HCT116 (cell line): ENCODE measurements at regions not wholly inside any gene's neighbourhood (a gene's known extent, or its start where the extent isn't known, plus 50 kb on each side); places are given as distances from the start of the nearest gene placed in this dataset.

Experiments used
- ATAC-seq: fragments of 200-7000 bp; cut with Tn5 transposase; 2 replicates; pipeline ENCODE4 v1.9.1; 2020; ENCODE audit warnings: mild to moderate bottlenecking, moderate library complexity
- BruUV-seq: library from RNA; stranded (reverse); fragments of 400-500 nt; replicated peaks from 2 replicates; lab custom pipeline; 2021; lab: Mats Ljungman, UMichigan
- CTCF ChIA-PET: fragments of 300-600 bp; sonication (Branson Sonifier 250); formaldehyde crosslinking; loops from one replicate; lab custom pipeline; 2021; ENCODE audit warnings: antibody characterized with exemption; lab: Charles Lee
- POLR2A ChIA-PET: fragments of 300-600, 350-600 bp; sonication (Branson Sonifier 250); formaldehyde crosslinking; loops from one replicate; lab custom pipeline; 2021; ENCODE audit warnings: antibody characterized with exemption; lab: Charles Lee
- RAD21 ChIA-PET, 2 experiments: fragments of 300-600 bp; sonication (Branson Sonifier 250); formaldehyde crosslinking; loops; one replicate each; lab custom pipeline; 2023; ENCODE audit warnings: low total read pairs in 2 of 2; ENCODE audit not compliant: uncharacterized antibody in 2 of 2, unreplicated experiment in 2 of 2, low non-redundant PET in 1 of 2; lab: Charles Lee
- DNase-seq: peaks from one replicate; pipeline ENCODE4 v3.0.0-alpha.2; 2010; ENCODE audit warnings: low read depth, low spot score
- H2AFZ ChIP-seq: fragments of 200-600 bp; shearing (Covaris generic), sonication (generic); 2 replicates; pipeline ENCODE4 v1.6.1; 2017; ENCODE audit warnings: low read depth, mixed run types, mixed read lengths, antibody characterized with exemption, low read length; ENCODE audit not compliant: poor library complexity, severe bottlenecking
- H3K27ac ChIP-seq: 2 replicates; pipeline ENCODE4 v1.5.1; 2012; ENCODE audit warnings: low read depth, low read length
- H3K27me3 ChIP-seq: fragments of 200-600 bp; sonication (generic); 2 replicates; pipeline ENCODE4 v1.6.1; 2016; ENCODE audit warnings: mixed run types, low read length, mixed read lengths; ENCODE audit not compliant: insufficient read depth
- H3K36me3 ChIP-seq, 2 experiments: fragments of 200-500 bp in 1 of 2; fragments of 200-600 bp in 1 of 2; sonication (Bioruptor generic) in 1 of 2; sonication (generic) in 1 of 2; 2 replicates each; pipeline versions ENCODE4 v1.5.1 to v1.6.1; 2014 to 2016; ENCODE audit warnings: low read length in 2 of 2, inconsistent platforms in 1 of 2, mixed read lengths in 1 of 2, mixed run types in 1 of 2; ENCODE audit not compliant: insufficient read depth in 2 of 2, control insufficient read depth in 1 of 2
- H3K4me1 ChIP-seq, 2 experiments: fragments of 200-600 bp in 1 of 2; sonication (generic) in 1 of 2; 2 replicates each; pipeline versions ENCODE4 v1.5.1 to v1.6.1; 2012 to 2017; ENCODE audit warnings: low read length in 2 of 2, inconsistent platforms in 1 of 2, mild to moderate bottlenecking in 1 of 2, mixed read lengths in 1 of 2, mixed run types in 1 of 2, moderate library complexity in 1 of 2; ENCODE audit not compliant: insufficient read depth in 2 of 2, control insufficient read depth in 1 of 2
- H3K4me2 ChIP-seq: fragments of 200-600 bp; sonication (generic); 2 replicates; pipeline ENCODE4 v1.6.1; 2017; ENCODE audit warnings: mixed run types, low read length, mixed read lengths
- H3K4me3 ChIP-seq, 2 experiments: fragments of 200-600 bp in 1 of 2; sonication (generic) in 1 of 2; replicated peaks in 1 of 2; 2 replicates each; pipeline ENCODE4 v1.5.1; 2011 to 2016; ENCODE audit warnings: low read length in 2 of 2, control low read depth in 1 of 2, low read depth in 1 of 2, mild to moderate bottlenecking in 1 of 2, mixed read lengths in 1 of 2, mixed run types in 1 of 2
- H3K79me2 ChIP-seq: fragments of 200-600 bp; sonication (generic); 2 replicates; pipeline ENCODE4 v1.6.1; 2017; ENCODE audit warnings: mild to moderate bottlenecking, mixed run types, low read length, moderate library complexity, mixed read lengths; ENCODE audit not compliant: insufficient read depth
- H3K9ac ChIP-seq: fragments of 200-600 bp; sonication (generic); 2 replicates; pipeline ENCODE4 v1.6.1; 2016; ENCODE audit warnings: low read length, mixed read lengths
- H3K9me2 ChIP-seq: fragments of 200-600 bp; sonication (generic), shearing (Covaris generic); 2 replicates; pipeline ENCODE4 v1.6.1; 2017; ENCODE audit warnings: mixed run types, mild to moderate bottlenecking, moderate library complexity; ENCODE audit not compliant: insufficient read depth
- H3K9me3 ChIP-seq, 2 experiments: fragments of 200-500 bp in 1 of 2; fragments of 200-600 bp in 1 of 2; sonication (Bioruptor generic) in 1 of 2; sonication (generic) in 1 of 2; 2 replicates each; pipeline ENCODE4 v1.6.1; 2014 to 2017; ENCODE audit warnings: low read length in 2 of 2, mixed read lengths in 2 of 2, inconsistent platforms in 1 of 2, low read depth in 1 of 2, mild to moderate bottlenecking in 1 of 2, mixed run types in 1 of 2, moderate library complexity in 1 of 2; ENCODE audit not compliant: control insufficient read depth in 1 of 2, insufficient read depth in 1 of 2
- H4K20me1 ChIP-seq: fragments of 200-600 bp; sonication (generic), shearing (Covaris generic); 2 replicates; pipeline ENCODE4 v1.6.1; 2017; ENCODE audit warnings: mixed run types, mild to moderate bottlenecking, moderate library complexity; ENCODE audit not compliant: insufficient read depth
- CEBPB ChIP-seq: IDR thresholded peaks from 2 replicates; pipeline ENCODE4 v1.6.1; 2012; ENCODE audit warnings: low read depth
- EGR1 ChIP-seq: IDR thresholded peaks from 2 replicates; pipeline ENCODE4 v1.6.1; 2012; ENCODE audit warnings: low read depth
- EZH2 ChIP-seq: fragments of 200-600 bp; sonication (generic); IDR thresholded peaks from 2 replicates; pipeline ENCODE4 v1.6.1; 2017; ENCODE audit warnings: antibody characterized with exemption, mixed run types
- EZH2phosphoT487 ChIP-seq: fragments of 200-600 bp; IDR thresholded peaks from 2 replicates; pipeline ENCODE4 v1.6.1; 2018; ENCODE audit warnings: antibody characterized with exemption, borderline replicate concordance
- FOSL1 ChIP-seq: IDR thresholded peaks from 2 replicates; pipeline ENCODE4 v1.6.1; 2012; ENCODE audit warnings: low read depth
- POLR2A ChIP-seq: IDR thresholded peaks from 2 replicates; pipeline ENCODE4 v1.7.0; 2011; ENCODE audit warnings: borderline replicate concordance; ENCODE audit not compliant: insufficient read depth, insufficient read length; ENCODE audit errors: extremely low read depth
- POLR2AphosphoS5 ChIP-seq: IDR thresholded peaks from 2 replicates; pipeline ENCODE4 v1.6.1; 2011; ENCODE audit warnings: mild to moderate bottlenecking, low read depth, low read length, moderate library complexity
- RAD21 ChIP-seq: IDR thresholded peaks from 2 replicates; pipeline ENCODE4 v1.6.1; 2012; ENCODE audit warnings: low read depth, mild to moderate bottlenecking
- SIN3A ChIP-seq: IDR thresholded peaks from 2 replicates; pipeline ENCODE4 v1.6.1; 2012; ENCODE audit warnings: low read depth
- SP1 ChIP-seq: IDR thresholded peaks from 2 replicates; pipeline ENCODE4 v1.6.1; 2012; ENCODE audit warnings: low read depth
- SRF ChIP-seq: IDR thresholded peaks from 2 replicates; pipeline ENCODE4 v1.6.1; 2012; ENCODE audit warnings: low read depth
- TCF7L2 ChIP-seq: IDR thresholded peaks from 2 replicates; pipeline ENCODE4 v1.7.0; 2011; ENCODE audit warnings: borderline replicate concordance, inconsistent platforms; ENCODE audit not compliant: insufficient read depth, insufficient read length; ENCODE audit errors: extremely low read depth
- YY1 ChIP-seq: IDR thresholded peaks from 2 replicates; pipeline ENCODE4 v1.6.1; 2011; ENCODE audit warnings: low read length, low read depth, moderate library complexity, mild to moderate bottlenecking; ENCODE audit not compliant: insufficient replicate concordance; ENCODE audit errors: extremely low read depth
- ZFX ChIP-seq: fragments of 450-650 bp; IDR thresholded peaks from 2 replicates; pipeline ENCODE4 v1.6.1; 2017
- ZNF274 ChIP-seq: fragments of 200-500 bp; sonication (Bioruptor generic); IDR thresholded peaks from 2 replicates; pipeline ENCODE4 v1.6.1; 2014; ENCODE audit warnings: mild to moderate bottlenecking, low read depth, low read length, inconsistent platforms
- intact Hi-C: fragments of 100-400 bp; cut with micrococcal nuclease; formaldehyde crosslinking; loops from 2 replicates; pipeline ENCODE4 v1.10.0; 2022
- TF ChIP-seq, protein P1 (sequence below): IDR thresholded peaks from 2 replicates; pipeline ENCODE4 v1.6.1; 2012; ENCODE audit warnings: low read depth
- TF ChIP-seq, protein P2 (sequence below): IDR thresholded peaks from 2 replicates; pipeline ENCODE4 v1.6.1; 2011; ENCODE audit warnings: mild to moderate bottlenecking, low read length, moderate library complexity; ENCODE audit not compliant: insufficient replicate concordance; ENCODE audit errors: extremely low read depth
- TF ChIP-seq, protein P3 (sequence below): IDR thresholded peaks from 2 replicates; pipeline ENCODE4 v1.6.1; 2012

DNA sequence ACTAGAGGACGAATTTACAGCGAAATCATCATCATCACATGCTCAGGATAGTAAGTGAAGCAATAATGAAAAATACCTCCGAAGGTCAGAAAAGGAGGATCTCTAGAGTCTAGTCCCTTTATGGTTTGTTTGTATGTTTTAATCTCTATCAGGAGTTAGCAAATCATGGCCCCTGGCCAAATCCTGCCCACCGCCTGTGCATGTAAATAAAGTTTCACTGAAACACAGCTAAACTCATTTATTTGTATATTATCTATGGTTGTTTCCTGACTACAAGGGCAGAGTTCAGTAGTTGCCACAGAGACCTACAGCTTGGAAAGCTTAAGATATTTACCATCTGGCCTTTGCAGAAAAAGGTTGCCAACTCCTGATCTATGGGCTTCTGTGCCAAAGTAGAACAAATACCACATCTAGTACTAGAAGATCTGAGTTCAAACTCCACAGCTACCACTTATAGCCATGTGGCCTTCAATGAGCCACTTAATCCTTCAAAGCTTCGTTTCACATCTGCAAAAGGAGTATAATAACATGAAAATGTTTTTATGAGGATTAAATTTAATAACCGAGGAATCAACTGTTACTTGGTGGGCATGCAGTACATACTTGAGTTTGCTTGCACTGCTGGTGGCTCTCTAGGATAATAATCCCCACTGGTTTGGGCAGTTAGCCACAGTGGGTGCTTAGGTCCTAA lies 94.0 kb upstream of the KIF26B start:
- Histone ChIP-seq H3K9me3 (no peaks in the 10 kb centered on the region), H3K79me2 (no peaks in the 10 kb centered on the region), H3K9ac (no peak overlapping the region)
- POLR2A ChIA-PET, result interaction anchor here (0.6 kb wide), 1 partner anchor 1487 kb away, joined by 3 read pairs; no protein-coding TSS in a partner anchor
- TF ChIP-seq ZNF274, result no peak
- no peak for TF ChIP-seq POLR2AphosphoS5
- TF ChIP-seq TCF7L2, result no peak
- TF ChIP-seq SP1, result no peak
- no peak for TF ChIP-seq SIN3A
- no peak for TF ChIP-seq CEBPB
- no peak for TF ChIP-seq EZH2
- TF ChIP-seq, protein P1, sequence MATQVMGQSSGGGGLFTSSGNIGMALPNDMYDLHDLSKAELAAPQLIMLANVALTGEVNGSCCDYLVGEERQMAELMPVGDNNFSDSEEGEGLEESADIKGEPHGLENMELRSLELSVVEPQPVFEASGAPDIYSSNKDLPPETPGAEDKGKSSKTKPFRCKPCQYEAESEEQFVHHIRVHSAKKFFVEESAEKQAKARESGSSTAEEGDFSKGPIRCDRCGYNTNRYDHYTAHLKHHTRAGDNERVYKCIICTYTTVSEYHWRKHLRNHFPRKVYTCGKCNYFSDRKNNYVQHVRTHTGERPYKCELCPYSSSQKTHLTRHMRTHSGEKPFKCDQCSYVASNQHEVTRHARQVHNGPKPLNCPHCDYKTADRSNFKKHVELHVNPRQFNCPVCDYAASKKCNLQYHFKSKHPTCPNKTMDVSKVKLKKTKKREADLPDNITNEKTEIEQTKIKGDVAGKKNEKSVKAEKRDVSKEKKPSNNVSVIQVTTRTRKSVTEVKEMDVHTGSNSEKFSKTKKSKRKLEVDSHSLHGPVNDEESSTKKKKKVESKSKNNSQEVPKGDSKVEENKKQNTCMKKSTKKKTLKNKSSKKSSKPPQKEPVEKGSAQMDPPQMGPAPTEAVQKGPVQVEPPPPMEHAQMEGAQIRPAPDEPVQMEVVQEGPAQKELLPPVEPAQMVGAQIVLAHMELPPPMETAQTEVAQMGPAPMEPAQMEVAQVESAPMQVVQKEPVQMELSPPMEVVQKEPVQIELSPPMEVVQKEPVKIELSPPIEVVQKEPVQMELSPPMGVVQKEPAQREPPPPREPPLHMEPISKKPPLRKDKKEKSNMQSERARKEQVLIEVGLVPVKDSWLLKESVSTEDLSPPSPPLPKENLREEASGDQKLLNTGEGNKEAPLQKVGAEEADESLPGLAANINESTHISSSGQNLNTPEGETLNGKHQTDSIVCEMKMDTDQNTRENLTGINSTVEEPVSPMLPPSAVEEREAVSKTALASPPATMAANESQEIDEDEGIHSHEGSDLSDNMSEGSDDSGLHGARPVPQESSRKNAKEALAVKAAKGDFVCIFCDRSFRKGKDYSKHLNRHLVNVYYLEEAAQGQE, result no peak
- no peak for TF ChIP-seq YY1
- no peak for TF ChIP-seq EGR1
- TF ChIP-seq SRF, result no peak
- TF ChIP-seq, protein P2, sequence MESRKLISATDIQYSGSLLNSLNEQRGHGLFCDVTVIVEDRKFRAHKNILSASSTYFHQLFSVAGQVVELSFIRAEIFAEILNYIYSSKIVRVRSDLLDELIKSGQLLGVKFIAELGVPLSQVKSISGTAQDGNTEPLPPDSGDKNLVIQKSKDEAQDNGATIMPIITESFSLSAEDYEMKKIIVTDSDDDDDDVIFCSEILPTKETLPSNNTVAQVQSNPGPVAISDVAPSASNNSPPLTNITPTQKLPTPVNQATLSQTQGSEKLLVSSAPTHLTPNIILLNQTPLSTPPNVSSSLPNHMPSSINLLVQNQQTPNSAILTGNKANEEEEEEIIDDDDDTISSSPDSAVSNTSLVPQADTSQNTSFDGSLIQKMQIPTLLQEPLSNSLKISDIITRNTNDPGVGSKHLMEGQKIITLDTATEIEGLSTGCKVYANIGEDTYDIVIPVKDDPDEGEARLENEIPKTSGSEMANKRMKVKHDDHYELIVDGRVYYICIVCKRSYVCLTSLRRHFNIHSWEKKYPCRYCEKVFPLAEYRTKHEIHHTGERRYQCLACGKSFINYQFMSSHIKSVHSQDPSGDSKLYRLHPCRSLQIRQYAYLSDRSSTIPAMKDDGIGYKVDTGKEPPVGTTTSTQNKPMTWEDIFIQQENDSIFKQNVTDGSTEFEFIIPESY, result no peak
- TF ChIP-seq EZH2phosphoT487, result no peak
- TF ChIP-seq, protein P3, sequence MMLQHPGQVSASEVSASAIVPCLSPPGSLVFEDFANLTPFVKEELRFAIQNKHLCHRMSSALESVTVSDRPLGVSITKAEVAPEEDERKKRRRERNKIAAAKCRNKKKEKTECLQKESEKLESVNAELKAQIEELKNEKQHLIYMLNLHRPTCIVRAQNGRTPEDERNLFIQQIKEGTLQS, result no peak
- TF ChIP-seq FOSL1, result no peak
- no peak for TF ChIP-seq POLR2A
- TF ChIP-seq RAD21, result no peak
- TF ChIP-seq ZFX, result no peak
- TF ChIP-seq, all 23 proteins: peak for 0
- no peak overlapping the region for H2AFZ ChIP-seq
- ChIA-PET RAD21 (no interaction called here), CTCF (interaction anchor here (1.0 kb wide), 1 partner anchor 18 kb away, joined by 5 read pairs; no protein-coding TSS in a partner anchor)
- H3K4me2 ChIP-seq, result no peak overlapping the region
- no TSS peak for BruUV-seq
- H3K4me3 ChIP-seq, result no peak overlapping the region
- ATAC-seq, result no peak
- no peaks in the 10 kb centered on the region for H3K27me3 ChIP-seq
- intact Hi-C loops, result no loop called here
- no peaks in the 10 kb centered on the region for H3K4me1 ChIP-seq
- no peaks in the 10 kb centered on the region for H3K9me2 ChIP-seq
- H3K36me3 ChIP-seq, result no peaks in the 10 kb centered on the region
- no peaks in the 10 kb centered on the region for H4K20me1 ChIP-seq
- no peak overlapping the region for H3K27ac ChIP-seq
- DNase-seq, result no peak
